HepG2 (cell line): ENCODE measurements at regions not wholly inside any gene's neighbourhood (a gene's known extent, or its start where the extent isn't known, plus 50 kb on each side); places are given as distances from the start of the nearest gene placed in this dataset.

ENCODE experiments used
- CBFB ChIP-seq: sonication (generic); formaldehyde crosslinking; IDR thresholded peaks from 2 replicates; pipeline ENCODE4 v1.4.0; 2020; ENCODE audit warnings: missing genetic modification reagents
- HMG20A ChIP-seq: IDR thresholded peaks from 2 replicates; pipeline ENCODE4 v1.6.1; 2016; ENCODE audit warnings: borderline replicate concordance
- KDM2A ChIP-seq: sonication (generic); formaldehyde crosslinking; IDR thresholded peaks from 2 replicates; pipeline ENCODE4 v1.4.0; 2020; ENCODE audit warnings: low read depth, missing genetic modification reagents, borderline replicate concordance
- NR2F2 ChIP-seq: IDR thresholded peaks from 2 replicates; pipeline ENCODE4 v1.6.1; 2012; ENCODE audit warnings: low read depth, inconsistent platforms, borderline replicate concordance
- RBM39 ChIP-seq: fragments of 200-400 bp; formaldehyde crosslinking; IDR thresholded peaks from one replicate; pipeline ENCODE4 v1.6.1; 2018; ENCODE audit warnings: antibody characterized with exemption, mild to moderate bottlenecking, low read depth, low read length; ENCODE audit not compliant: poor library complexity, severe bottlenecking
- ZNF367 ChIP-seq: sonication (generic); formaldehyde crosslinking; IDR thresholded peaks from 2 replicates; pipeline ENCODE4 v1.4.0; 2020; ENCODE audit warnings: missing genetic modification reagents, borderline replicate concordance
- ZNF678 ChIP-seq: sonication (generic); formaldehyde crosslinking; IDR thresholded peaks from 2 replicates; pipeline ENCODE4 v1.4.0; 2020; ENCODE audit warnings: mild to moderate bottlenecking, missing genetic modification reagents
- TF ChIP-seq, protein P1 (sequence below): sonication (generic); formaldehyde crosslinking; IDR thresholded peaks from 2 replicates; pipeline ENCODE4 v1.4.0; 2020; ENCODE audit warnings: mild to moderate bottlenecking, missing genetic modification reagents, borderline replicate concordance
- TF ChIP-seq, protein P2 (sequence below): sonication (generic); formaldehyde crosslinking; IDR thresholded peaks from 2 replicates; pipeline ENCODE4 v1.4.0; 2020; ENCODE audit warnings: missing genetic modification reagents
- TF ChIP-seq, protein P3 (sequence below): sonication (generic); formaldehyde crosslinking; IDR thresholded peaks from 2 replicates; pipeline ENCODE4 v1.4.0; 2020; ENCODE audit warnings: missing genetic modification reagents, borderline replicate concordance
- TF ChIP-seq, protein P4 (sequence below): sonication (generic); formaldehyde crosslinking; IDR thresholded peaks from 2 replicates; pipeline ENCODE4 v1.4.0; 2020; ENCODE audit warnings: missing genetic modification reagents, borderline replicate concordance

DNA sequence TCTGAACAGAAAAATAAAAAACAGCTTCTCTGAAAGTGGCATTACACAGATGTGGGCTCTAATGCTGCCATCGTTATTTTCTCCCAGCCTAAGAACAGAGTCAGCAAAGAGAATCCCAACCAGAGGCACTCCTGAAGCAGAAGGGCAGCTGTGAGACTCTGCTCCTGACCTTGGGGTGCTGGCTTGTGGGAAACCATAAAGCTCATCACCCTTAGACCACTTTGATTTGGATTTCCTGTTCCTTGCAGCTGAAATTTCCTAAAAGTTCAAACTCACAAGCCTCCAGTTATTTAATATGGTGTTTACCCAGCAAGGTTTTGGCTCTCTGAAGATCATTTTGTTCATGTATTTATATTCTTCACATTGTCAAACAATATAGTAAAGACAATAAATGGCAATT lies 814.8 kb downstream of the TNS3 start:
- TF ChIP-seq KDM2A: no peak
- TF ChIP-seq, protein P1, sequence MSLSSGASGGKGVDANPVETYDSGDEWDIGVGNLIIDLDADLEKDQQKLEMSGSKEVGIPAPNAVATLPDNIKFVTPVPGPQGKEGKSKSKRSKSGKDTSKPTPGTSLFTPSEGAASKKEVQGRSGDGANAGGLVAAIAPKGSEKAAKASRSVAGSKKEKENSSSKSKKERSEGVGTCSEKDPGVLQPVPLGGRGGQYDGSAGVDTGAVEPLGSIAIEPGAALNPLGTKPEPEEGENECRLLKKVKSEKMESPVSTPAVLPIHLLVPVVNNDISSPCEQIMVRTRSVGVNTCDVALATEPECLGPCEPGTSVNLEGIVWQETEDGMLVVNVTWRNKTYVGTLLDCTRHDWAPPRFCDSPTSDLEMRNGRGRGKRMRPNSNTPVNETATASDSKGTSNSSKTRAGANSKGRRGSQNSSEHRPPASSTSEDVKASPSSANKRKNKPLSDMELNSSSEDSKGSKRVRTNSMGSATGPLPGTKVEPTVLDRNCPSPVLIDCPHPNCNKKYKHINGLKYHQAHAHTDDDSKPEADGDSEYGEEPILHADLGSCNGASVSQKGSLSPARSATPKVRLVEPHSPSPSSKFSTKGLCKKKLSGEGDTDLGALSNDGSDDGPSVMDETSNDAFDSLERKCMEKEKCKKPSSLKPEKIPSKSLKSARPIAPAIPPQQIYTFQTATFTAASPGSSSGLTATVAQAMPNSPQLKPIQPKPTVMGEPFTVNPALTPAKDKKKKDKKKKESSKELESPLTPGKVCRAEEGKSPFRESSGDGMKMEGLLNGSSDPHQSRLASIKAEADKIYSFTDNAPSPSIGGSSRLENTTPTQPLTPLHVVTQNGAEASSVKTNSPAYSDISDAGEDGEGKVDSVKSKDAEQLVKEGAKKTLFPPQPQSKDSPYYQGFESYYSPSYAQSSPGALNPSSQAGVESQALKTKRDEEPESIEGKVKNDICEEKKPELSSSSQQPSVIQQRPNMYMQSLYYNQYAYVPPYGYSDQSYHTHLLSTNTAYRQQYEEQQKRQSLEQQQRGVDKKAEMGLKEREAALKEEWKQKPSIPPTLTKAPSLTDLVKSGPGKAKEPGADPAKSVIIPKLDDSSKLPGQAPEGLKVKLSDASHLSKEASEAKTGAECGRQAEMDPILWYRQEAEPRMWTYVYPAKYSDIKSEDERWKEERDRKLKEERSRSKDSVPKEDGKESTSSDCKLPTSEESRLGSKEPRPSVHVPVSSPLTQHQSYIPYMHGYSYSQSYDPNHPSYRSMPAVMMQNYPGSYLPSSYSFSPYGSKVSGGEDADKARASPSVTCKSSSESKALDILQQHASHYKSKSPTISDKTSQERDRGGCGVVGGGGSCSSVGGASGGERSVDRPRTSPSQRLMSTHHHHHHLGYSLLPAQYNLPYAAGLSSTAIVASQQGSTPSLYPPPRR (CRISPR knock-in tag): no peak
- TF ChIP-seq, protein P2, sequence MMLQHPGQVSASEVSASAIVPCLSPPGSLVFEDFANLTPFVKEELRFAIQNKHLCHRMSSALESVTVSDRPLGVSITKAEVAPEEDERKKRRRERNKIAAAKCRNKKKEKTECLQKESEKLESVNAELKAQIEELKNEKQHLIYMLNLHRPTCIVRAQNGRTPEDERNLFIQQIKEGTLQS: no peak
- TF ChIP-seq, protein P3, sequence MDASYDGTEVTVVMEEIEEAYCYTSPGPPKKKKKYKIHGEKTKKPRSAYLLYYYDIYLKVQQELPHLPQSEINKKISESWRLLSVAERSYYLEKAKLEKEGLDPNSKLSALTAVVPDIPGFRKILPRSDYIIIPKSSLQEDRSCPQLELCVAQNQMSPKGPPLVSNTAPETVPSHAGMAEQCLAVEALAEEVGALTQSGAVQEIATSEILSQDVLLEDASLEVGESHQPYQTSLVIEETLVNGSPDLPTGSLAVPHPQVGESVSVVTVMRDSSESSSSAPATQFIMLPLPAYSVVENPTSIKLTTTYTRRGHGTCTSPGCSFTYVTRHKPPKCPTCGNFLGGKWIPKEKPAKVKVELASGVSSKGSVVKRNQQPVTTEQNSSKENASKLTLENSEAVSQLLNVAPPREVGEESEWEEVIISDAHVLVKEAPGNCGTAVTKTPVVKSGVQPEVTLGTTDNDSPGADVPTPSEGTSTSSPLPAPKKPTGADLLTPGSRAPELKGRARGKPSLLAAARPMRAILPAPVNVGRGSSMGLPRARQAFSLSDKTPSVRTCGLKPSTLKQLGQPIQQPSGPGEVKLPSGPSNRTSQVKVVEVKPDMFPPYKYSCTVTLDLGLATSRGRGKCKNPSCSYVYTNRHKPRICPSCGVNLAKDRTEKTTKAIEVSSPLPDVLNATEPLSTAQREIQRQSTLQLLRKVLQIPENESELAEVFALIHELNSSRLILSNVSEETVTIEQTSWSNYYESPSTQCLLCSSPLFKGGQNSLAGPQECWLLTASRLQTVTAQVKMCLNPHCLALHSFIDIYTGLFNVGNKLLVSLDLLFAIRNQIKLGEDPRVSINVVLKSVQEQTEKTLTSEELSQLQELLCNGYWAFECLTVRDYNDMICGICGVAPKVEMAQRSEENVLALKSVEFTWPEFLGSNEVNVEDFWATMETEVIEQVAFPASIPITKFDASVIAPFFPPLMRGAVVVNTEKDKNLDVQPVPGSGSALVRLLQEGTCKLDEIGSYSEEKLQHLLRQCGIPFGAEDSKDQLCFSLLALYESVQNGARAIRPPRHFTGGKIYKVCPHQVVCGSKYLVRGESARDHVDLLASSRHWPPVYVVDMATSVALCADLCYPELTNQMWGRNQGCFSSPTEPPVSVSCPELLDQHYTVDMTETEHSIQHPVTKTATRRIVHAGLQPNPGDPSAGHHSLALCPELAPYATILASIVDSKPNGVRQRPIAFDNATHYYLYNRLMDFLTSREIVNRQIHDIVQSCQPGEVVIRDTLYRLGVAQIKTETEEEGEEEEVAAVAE (CRISPR knock-in tag): no peak
- TF ChIP-seq HMG20A (CRISPR knock-in tag): no peak
- TF ChIP-seq ZNF678 (CRISPR knock-in tag): no peak
- no peak for TF ChIP-seq CBFB (CRISPR knock-in tag)
- TF ChIP-seq, protein P4, sequence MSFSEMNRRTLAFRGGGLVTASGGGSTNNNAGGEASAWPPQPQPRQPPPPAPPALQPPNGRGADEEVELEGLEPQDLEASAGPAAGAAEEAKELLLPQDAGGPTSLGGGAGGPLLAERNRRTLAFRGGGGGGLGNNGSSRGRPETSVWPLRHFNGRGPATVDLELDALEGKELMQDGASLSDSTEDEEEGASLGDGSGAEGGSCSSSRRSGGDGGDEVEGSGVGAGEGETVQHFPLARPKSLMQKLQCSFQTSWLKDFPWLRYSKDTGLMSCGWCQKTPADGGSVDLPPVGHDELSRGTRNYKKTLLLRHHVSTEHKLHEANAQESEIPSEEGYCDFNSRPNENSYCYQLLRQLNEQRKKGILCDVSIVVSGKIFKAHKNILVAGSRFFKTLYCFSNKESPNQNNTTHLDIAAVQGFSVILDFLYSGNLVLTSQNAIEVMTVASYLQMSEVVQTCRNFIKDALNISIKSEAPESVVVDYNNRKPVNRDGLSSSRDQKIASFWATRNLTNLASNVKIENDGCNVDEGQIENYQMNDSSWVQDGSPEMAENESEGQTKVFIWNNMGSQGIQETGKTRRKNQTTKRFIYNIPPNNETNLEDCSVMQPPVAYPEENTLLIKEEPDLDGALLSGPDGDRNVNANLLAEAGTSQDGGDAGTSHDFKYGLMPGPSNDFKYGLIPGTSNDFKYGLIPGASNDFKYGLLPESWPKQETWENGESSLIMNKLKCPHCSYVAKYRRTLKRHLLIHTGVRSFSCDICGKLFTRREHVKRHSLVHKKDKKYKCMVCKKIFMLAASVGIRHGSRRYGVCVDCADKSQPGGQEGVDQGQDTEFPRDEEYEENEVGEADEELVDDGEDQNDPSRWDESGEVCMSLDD (CRISPR knock-in tag): no peak
- no peak for TF ChIP-seq RBM39
- TF ChIP-seq NR2F2: no peak
- TF ChIP-seq ZNF367 (CRISPR knock-in tag): no peak
